ENCODE measurements at regions not wholly inside any gene's neighbourhood (a gene's known extent, or its start where the extent isn't known, plus 50 kb on each side); places are given as distances from the start of the nearest gene placed in this dataset.

GRCh38 chr4:23163647-23164436 is 471.1 kb downstream of the GBA3 start:
- TF ChIP-seq POLR2AphosphoS5 (IDR thresholded peaks at IDR 0.05) (no peak), POLR2A (IDR thresholded peaks at IDR 0.05; ENCODE audit: low read depth) (no peak)

All from esophagus muscularis mucosa (tissue), 2 donors.